HG03442 (cell line): ENCODE measurements at regions not wholly inside any gene's neighbourhood (a gene's known extent, or its start where the extent isn't known, plus 50 kb on each side); places are given as distances from the start of the nearest gene placed in this dataset.
A peak's percentile ranks its signal among the peaks of the same experiment; 100 is the strongest.
"Not testable (repeated sequence)": the region's sequence is repeated elsewhere in the genome, so short reads cannot be mapped to it uniquely, and the experiment has no call there.

Experiments
- ATAC-seq: cut with Tn5 transposase; IDR thresholded peaks from one replicate; pipeline ENCODE4 v1.9.1; 2021; ENCODE audit warnings: mild to moderate bottlenecking, moderate library complexity; ENCODE audit not compliant: unreplicated experiment

GRCh38 chr6:117761610-117762009 lies 86.3 kb downstream of the NUS1 start:
- ATAC-seq = no peak

- ATAC-seq = peak; percentile 97
Measured at GRCh38 chr6:117771403-117771802, 96.1 kb downstream of the NUS1 start.

GRCh38 chr6:117776441-117776840 lies 101.2 kb downstream of the NUS1 start:
- ATAC-seq = no peak

- no peak for ATAC-seq
Measured at GRCh38 chr6:117781550-117781949, 106.3 kb downstream of the NUS1 start.

- no peak for ATAC-seq
Measured at GRCh38 chr6:117783279-117783678, 108.0 kb downstream of the NUS1 start.

GRCh38 chr6:117791012-117791411 lies 115.7 kb downstream of the NUS1 start:
- ATAC-seq = no peak

GRCh38 chr6:117795234-117795633 lies 111.8 kb upstream of the SLC35F1 start:
- ATAC-seq = no peak

GRCh38 chr6:117798819-117799218 lies 108.2 kb upstream of the SLC35F1 start:
- ATAC-seq = not testable (repeated sequence)

GRCh38 chr6:117810269-117810668 lies 96.8 kb upstream of the SLC35F1 start:
- no peak for ATAC-seq

GRCh38 chr6:117817499-117817898 lies 89.6 kb upstream of the SLC35F1 start:
- no peak for ATAC-seq

- ATAC-seq = no peak
Measured at GRCh38 chr6:117817992-117818391, 89.1 kb upstream of the SLC35F1 start.

- ATAC-seq = no peak
Measured at GRCh38 chr6:117818449-117818848, 88.6 kb upstream of the SLC35F1 start.

- ATAC-seq = no peak
Measured at GRCh38 chr6:117829594-117830319, 77.3 kb upstream of the SLC35F1 start.

GRCh38 chr6:117837261-117837660 lies 69.8 kb upstream of the SLC35F1 start:
- ATAC-seq = no peak

- ATAC-seq = peak; percentile 69
Measured at GRCh38 chr6:117840541-117840983, 66.5 kb upstream of the SLC35F1 start.

- ATAC-seq = no peak
Measured at GRCh38 chr6:117847912-117848311, 59.2 kb upstream of the SLC35F1 start.

- ATAC-seq = no peak
Measured at GRCh38 chr6:117849087-117849486, 58.0 kb upstream of the SLC35F1 start.
